Activated B cell treated with CpG ODN at 0.5 μM for 24 hours (primary cell): ENCODE measurements at regions not wholly inside any gene's neighbourhood (a gene's known extent, or its start where the extent isn't known, plus 50 kb on each side); places are given as distances from the start of the nearest gene placed in this dataset.

ENCODE experiments used
- ATAC-seq: fragments of 200-7000 bp; cut with Tn5 transposase; one replicate; pipeline ENCODE4 v1.10.0; 2021; ENCODE audit warnings: low read depth, mild to moderate bottlenecking, moderate library complexity
- CTCF ChIA-PET: fragments of 350-600 bp; sonication (Branson Sonifier 250); formaldehyde crosslinking; loops from one replicate; lab custom pipeline; 2021; ENCODE audit warnings: antibody characterized with exemption; lab: Charles Lee
- POLR2A ChIA-PET: fragments of 350-600 bp; sonication (Branson Sonifier 250); formaldehyde crosslinking; loops from one replicate; lab custom pipeline; 2021; ENCODE audit warnings: antibody characterized with exemption; lab: Charles Lee
- DNase-seq: peaks from one replicate; pipeline ENCODE4 v3.0.0; 2022
- H3K27ac Mint-ChIP-seq: one replicate; pipeline ENCODE4 v1.8.0; 2020; ENCODE audit warnings: mixed read lengths
- H3K27me3 Mint-ChIP-seq: one replicate; pipeline ENCODE4 v1.8.0; 2021; ENCODE audit warnings: mixed read lengths
- H3K36me3 Mint-ChIP-seq: one replicate; pipeline ENCODE4 v1.8.0; 2021; ENCODE audit warnings: low read depth, mixed read lengths
- H3K4me1 Mint-ChIP-seq: one replicate; pipeline ENCODE4 v1.8.0; 2021; ENCODE audit warnings: mixed read lengths
- H3K4me3 Mint-ChIP-seq: one replicate; pipeline ENCODE4 v1.8.0; 2020; ENCODE audit warnings: mild to moderate bottlenecking, mixed read lengths
- H3K9me3 Mint-ChIP-seq: one replicate; pipeline ENCODE4 v1.8.0; 2020; ENCODE audit warnings: mixed read lengths
- CTCF ChIP-seq: fragments of 200-600 bp; IDR thresholded peaks from one replicate; pipeline ENCODE4 v1.8.0; 2022; ENCODE audit warnings: antibody characterized with exemption, mild to moderate bottlenecking
- intact Hi-C: fragments of 100-400 bp; cut with micrococcal nuclease; formaldehyde crosslinking; loops from one replicate; pipeline ENCODE4 v1.15.1; 2024

- H3K27me3 Mint-ChIP-seq: no peaks in the 10 kb centered on the region
- DNase-seq (no peak), ATAC-seq (no peak)
- no peak overlapping the region for H3K27ac Mint-ChIP-seq
- POLR2A ChIA-PET: no interaction called here
- no peak overlapping the region for H3K4me3 Mint-ChIP-seq
- CTCF ChIA-PET: no interaction called here
- no peak for TF ChIP-seq CTCF
- no peaks in the 10 kb centered on the region for H3K4me1 Mint-ChIP-seq
- intact Hi-C loops: no loop called here
- no peaks in the 10 kb centered on the region for H3K9me3 Mint-ChIP-seq
- H3K36me3 Mint-ChIP-seq: no peaks in the 10 kb centered on the region
These were observed 76.7 kb upstream of the DTNA start for GRCh38 chr18:34633368-34633767.

GRCh38 chr18:34637094-34637801 lies 72.8 kb upstream of the DTNA start:
- no peak overlapping the region for H3K4me3 Mint-ChIP-seq
- no peak for ATAC-seq

GRCh38 chr18:34639687-34640086 lies 70.4 kb upstream of the DTNA start:
- no peak overlapping the region for H3K4me3 Mint-ChIP-seq
- H3K36me3 Mint-ChIP-seq: no peaks in the 10 kb centered on the region
- H3K9me3 Mint-ChIP-seq: no peaks in the 10 kb centered on the region
- no peak overlapping the region for H3K27ac Mint-ChIP-seq
- ATAC-seq (no peak), DNase-seq (no peak)
- ChIA-PET CTCF (interaction anchor here (1.2 kb wide), 1 partner anchor 23 kb away, joined by 6 read pairs; no protein-coding TSS in a partner anchor), POLR2A (no interaction called here)
- intact Hi-C loops: no loop called here
- H3K4me1 Mint-ChIP-seq: no peaks in the 10 kb centered on the region
- peaks cover 2% of the 10 kb centered on the region for H3K27me3 Mint-ChIP-seq
- no peak for TF ChIP-seq CTCF

More at GRCh38 chr18:34637094-34637801, 72.8 kb upstream of the DTNA start:
- POLR2A ChIA-PET: no interaction called here
- no peak for TF ChIP-seq CTCF
- Mint-ChIP-seq H3K4me1 (no peaks in the 10 kb centered on the region), H3K36me3 (no peaks in the 10 kb centered on the region), H3K27ac (no peak overlapping the region), H3K27me3 (no peaks in the 10 kb centered on the region), H3K9me3 (no peaks in the 10 kb centered on the region)
- DNase-seq: no peak
- intact Hi-C loops: no loop called here
- CTCF ChIA-PET: no interaction called here

- no peaks in the 10 kb centered on the region for H3K36me3 Mint-ChIP-seq
- peaks cover 2% of the 10 kb centered on the region for H3K27me3 Mint-ChIP-seq
- no peak for ATAC-seq
- DNase-seq: no peak
- no peaks in the 10 kb centered on the region for H3K9me3 Mint-ChIP-seq
- H3K4me3 Mint-ChIP-seq: no peak overlapping the region
- ChIA-PET POLR2A (no interaction called here), CTCF (interaction anchor here (1.2 kb wide), 1 partner anchor 22 kb away, joined by 6 read pairs; no protein-coding TSS in a partner anchor)
- intact Hi-C loops: no loop called here
- TF ChIP-seq CTCF: no peak
- H3K27ac Mint-ChIP-seq: no peak overlapping the region
- no peaks in the 10 kb centered on the region for H3K4me1 Mint-ChIP-seq
These were observed 69.8 kb upstream of the DTNA start for GRCh38 chr18:34640276-34640675.

GRCh38 chr18:34643989-34644388 lies 66.1 kb upstream of the DTNA start:
- Mint-ChIP-seq H3K4me1 (no peaks in the 10 kb centered on the region), H3K36me3 (no peaks in the 10 kb centered on the region), H3K27ac (no peak overlapping the region), H3K4me3 (no peak overlapping the region), H3K9me3 (no peaks in the 10 kb centered on the region), H3K27me3 (peaks cover 2% of the 10 kb centered on the region)
- ChIA-PET CTCF (no interaction called here), POLR2A (no interaction called here)
- no peak for TF ChIP-seq CTCF
- no peak for ATAC-seq
- DNase-seq: no peak
- intact Hi-C loops: no loop called here
